ENCODE measurements at regions not wholly inside any gene's neighbourhood (a gene's known extent, or its start where the extent isn't known, plus 50 kb on each side); places are given as distances from the start of the nearest gene placed in this dataset.

DNA sequence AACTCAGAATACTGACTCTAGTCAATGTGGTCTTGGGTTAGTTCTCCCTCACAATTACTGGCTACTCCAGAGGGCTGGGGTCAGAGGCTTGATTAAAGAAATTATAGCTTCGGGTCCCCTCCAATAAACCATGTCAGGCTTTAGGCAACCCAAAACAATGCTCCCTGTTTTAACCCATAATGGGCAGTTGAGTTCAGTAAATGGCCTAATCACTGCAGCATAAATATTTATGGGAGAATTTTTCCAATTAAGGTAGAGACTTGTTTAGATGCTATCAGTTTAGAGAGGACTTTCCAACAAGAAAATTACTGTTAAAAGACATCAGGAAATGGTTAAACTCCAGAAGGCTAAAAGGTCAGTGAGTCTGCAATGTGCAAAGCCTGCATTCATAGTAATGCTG is 389.2 kb upstream of the PRICKLE1 start:
- TF ChIP-seq, protein P1, sequence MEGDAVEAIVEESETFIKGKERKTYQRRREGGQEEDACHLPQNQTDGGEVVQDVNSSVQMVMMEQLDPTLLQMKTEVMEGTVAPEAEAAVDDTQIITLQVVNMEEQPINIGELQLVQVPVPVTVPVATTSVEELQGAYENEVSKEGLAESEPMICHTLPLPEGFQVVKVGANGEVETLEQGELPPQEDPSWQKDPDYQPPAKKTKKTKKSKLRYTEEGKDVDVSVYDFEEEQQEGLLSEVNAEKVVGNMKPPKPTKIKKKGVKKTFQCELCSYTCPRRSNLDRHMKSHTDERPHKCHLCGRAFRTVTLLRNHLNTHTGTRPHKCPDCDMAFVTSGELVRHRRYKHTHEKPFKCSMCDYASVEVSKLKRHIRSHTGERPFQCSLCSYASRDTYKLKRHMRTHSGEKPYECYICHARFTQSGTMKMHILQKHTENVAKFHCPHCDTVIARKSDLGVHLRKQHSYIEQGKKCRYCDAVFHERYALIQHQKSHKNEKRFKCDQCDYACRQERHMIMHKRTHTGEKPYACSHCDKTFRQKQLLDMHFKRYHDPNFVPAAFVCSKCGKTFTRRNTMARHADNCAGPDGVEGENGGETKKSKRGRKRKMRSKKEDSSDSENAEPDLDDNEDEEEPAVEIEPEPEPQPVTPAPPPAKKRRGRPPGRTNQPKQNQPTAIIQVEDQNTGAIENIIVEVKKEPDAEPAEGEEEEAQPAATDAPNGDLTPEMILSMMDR (IDR thresholded peaks at IDR 0.05 in 4 of 5, conservative IDR thresholded peaks at IDR 0.05 in 1 of 5) = no peak
- no peak for TF ChIP-seq POLR2A (IDR thresholded peaks at IDR 0.05)
